NCI-H510A (cell line): ENCODE measurements at regions not wholly inside any gene's neighbourhood (a gene's known extent, or its start where the extent isn't known, plus 50 kb on each side); places are given as distances from the start of the nearest gene placed in this dataset.
"Not testable (repeated sequence)": the region's sequence is repeated elsewhere in the genome, so short reads cannot be mapped to it uniquely, and the experiment has no call there.

ENCODE experiments used
- DNase-seq: peaks from one replicate; lab custom pipeline; 2025; lab: John Stamatoyannopoulos, UW

DNA sequence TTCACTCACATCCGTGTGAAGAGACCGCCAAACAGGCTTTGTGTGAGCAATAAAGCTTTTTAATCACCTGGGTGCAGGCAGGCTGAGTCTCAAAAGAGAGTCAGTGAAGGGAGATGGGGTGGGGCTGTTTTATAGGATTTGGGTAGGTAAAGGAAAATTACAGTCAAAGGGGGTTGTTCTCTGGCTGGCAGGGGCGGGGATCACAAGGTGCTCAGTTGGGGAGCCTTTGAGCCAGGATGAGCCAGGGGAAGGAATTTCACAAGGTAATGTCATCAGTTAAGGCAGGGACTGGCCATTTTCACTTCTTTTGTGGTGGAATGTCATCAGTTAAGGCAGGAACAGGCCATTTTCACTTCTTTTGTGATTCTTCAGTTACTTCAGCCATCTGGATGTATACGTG is 210.3 kb upstream of the ELL2 start:
- not testable (repeated sequence) for DNase-seq

DNA sequence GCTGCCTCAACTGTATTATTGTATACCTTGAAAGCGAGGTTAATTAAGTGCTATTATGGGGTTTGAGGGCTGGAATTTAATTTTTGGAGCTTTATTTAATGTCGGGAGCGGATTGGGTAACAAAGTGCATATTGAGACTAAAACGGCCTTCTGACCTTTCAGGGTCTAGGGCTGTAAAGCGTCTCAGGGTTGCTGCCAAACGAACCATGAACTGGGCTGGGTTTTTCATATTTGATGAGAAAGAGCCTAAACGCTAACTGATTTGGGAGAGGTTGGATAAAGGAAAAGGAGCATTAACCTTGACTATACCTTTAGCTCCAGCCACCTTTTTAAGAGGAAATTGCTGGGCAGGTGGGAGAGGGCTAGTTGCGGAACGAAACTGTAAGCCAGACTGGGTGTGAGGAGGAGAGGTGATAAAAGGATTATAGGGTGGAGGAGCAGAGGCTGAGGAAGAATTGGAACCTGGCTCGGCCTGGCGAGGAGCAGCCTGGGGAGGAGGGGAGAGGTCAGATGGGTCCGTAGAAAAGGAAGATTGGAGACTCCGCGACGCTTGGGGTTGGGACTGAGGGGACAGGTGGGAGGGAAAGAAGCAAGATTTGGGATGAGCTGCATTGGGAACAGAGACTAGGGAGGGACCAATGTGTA is 209.0 kb upstream of the ELL2 start:
- not testable (repeated sequence) for DNase-seq

DNA sequence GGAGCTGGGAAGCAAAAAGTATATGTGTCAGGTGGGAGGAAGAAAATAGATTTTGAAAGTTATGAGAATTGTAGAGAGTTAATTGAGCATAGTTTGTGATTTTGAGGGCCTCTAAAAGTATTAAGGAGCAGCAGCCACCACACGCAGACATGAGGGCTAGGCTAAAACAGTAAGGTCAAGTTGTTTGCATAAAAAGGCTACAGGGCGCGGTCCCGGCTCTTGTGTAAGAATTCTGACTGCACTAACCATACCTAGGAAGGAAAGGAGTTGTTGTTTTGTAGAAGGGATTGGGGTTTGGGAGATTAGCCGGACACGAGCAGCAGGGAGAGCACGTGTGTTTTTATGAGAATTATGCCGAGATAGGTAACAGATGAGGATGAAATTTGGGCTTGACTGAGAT is 207.2 kb upstream of the ELL2 start:
- DNase-seq, result not testable (repeated sequence)

DNA sequence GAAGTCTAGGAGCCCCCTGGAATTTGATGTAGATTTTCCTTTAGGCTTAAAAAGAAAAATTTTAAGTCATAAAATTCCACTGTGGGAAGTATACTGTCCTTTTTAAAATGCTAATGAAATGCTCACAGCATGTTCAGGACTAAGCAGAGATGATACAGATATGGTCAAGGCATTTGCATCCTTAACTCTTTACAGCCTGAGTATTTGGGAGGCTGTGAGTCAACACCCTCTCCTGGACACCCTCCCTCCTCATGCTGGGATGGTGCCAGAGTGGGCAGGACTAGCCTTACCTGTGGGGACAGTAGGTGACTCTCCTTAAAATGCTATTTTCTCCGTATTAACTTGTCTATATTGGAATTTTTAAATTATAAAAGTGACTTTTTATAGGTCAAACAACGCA is 197.4 kb upstream of the ELL2 start:
- no peak for DNase-seq

DNA sequence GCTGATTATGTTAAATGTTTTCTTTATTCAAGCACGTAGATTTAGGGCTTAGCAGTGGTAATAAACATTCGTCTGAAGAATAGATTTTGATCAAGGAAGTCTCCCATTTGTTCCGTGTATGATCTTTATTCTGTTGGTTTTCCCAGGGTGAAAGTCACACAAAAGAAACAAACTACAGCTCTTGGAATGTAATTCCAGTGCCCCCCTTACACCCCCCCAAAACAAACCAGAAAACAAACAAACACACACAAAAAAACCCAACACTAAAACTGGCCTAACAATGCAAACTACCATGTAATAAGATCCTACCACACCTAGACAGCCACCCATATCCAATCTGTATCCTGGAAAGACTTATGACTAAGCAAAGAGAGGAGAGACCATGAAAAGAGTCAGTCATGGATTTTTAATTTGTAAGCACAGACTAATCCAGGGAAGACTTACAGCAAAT is 196.2 kb upstream of the ELL2 start:
- DNase-seq, result no peak

DNA sequence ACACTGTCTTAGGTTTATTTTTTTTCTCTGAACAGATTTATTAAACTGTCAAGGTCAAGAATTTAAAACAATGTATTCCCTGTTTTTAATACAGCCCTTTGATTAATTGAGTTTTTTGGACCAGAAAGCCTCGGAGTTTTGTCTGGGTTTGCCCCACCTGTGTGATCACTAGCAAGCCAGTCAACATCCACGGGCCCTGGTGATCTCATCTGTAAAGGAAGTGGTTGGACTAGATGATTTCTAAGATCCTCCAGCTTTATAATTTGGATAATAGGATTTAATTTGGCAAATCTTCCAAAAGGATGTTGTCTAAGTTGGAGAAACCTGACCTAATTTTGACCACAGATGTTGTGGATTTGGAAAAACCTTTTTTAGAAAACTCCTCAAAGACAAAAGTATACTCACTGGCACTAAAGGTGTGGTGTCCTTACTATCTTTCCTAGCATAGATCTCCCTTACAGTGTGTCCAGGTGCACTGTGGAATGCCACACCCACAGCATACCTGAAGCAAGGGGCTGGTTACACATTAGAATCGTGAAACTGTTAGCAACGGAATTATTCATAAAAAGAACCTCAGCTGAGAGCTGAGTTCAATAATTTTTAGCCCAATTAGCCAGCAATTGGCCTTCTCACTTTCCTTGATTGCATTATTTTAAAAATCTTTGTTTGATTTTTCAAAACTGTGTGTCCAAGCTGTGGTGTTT is 195.6 kb upstream of the ELL2 start:
- DNase-seq, result no peak

DNA sequence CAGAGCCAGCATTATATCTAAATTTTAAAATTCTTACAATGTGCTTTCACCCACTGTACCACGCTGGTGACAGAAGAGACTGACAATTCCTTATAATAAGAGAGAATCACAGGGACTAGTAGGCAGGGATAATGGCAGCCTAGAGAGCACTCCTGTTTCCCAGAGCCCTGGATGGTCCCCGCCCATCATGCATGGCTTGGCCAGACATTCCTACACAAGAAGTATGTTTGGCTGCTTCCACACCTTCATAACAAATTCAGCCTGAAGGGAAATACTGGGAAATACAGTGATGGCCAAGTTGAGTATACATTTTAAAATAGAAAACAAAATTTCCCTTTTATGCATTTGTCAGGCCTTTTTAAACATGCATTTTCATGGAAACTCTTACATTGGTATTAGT is 193.5 kb upstream of the ELL2 start:
- no peak for DNase-seq

DNA sequence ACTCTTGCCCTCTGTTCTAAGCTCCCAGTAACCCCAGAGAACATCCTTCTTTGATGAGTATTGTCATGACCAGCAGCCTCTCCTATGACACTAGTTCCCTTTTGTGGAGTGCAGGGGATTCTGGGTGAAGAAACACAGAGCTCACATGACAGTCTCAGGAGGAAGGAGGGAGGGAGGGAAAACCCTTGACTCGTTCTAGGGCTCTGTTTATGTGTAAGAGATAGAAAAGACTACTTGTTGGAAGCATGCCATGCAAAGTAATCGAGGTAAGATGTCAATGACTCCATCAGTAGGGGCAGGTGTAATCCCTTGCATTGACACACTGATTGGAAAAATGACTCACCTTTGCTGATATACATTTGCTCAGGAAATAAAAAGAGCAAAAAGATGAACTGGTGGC is 190.2 kb upstream of the ELL2 start:
- DNase-seq, result no peak

DNA sequence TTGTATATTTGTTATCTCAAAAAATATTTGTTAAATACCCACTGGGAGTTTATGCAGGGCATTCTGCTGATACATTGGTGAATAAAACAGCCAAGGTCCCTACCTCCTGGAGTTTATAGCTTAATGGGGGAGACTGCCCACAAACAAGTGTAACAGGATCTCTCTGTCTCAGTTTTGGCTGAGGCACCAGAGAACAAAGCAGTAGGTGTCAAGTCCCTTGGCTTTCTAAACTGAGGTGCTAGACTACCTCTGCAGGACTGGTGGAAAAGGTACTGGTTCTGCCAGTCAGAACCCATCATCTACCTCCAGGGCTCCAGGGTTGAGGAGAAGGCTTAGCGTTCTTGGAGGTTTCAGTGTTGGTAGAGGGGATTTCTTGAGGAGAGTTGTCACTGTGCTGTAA is 188.4 kb upstream of the ELL2 start:
- no peak for DNase-seq

DNA sequence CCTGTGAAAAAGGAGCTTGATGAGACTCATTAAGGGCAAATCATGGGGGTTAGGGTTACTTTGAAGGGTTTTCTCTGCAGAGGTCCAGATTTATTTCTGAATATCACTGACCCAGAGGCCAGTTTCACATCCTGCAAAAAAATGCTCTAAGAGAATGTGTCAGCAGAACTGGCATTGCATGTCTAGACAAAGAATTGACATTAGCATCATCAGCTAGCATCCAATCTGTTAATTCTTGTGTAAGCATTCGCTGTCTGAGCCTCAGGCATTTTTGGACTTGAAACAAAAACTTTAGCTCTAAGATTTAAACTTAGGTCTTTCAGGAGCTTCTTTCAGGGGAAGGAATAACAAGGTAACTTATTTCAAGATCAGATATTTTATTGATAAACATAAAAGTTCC is 187.9 kb upstream of the ELL2 start:
- no peak for DNase-seq

DNA sequence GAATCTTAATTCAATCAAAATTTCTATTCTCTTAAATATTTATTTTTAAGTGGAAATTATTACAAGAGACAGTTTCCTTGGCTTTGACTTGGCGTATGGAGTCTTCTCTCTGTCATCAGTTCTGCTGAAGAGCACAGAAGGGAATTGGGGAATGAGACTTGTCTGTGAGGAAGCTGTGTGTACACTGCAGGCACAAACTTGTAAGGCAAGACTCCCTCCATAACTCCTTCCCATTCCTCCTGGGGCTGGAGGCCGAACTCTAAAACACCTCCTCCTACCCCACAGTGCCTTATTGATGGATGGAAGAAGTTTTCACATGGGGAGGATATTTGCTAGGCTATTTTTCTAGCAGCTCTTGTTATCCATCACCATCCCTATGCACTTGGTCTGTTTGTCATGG is 187.4 kb upstream of the ELL2 start:
- DNase-seq, result no peak

DNA sequence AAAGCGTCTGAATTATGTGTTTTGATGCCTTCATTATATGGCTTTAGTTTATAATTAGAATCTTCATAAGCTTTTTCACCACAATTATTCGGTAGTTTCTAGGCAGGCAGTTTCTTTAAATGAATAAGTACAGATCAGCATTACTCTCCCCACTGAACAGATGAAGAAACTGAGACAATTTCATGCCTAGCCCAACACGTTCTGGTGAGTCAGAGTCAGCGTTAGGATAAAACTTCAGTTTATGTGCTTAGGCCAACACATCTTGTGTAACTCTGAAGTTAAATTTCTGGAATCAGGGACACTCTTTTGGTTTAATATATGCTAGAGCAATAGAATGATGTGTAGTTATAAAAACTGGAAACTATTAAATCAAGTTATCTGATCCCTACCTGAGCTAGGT is 186.7 kb upstream of the ELL2 start:
- no peak for DNase-seq

DNA sequence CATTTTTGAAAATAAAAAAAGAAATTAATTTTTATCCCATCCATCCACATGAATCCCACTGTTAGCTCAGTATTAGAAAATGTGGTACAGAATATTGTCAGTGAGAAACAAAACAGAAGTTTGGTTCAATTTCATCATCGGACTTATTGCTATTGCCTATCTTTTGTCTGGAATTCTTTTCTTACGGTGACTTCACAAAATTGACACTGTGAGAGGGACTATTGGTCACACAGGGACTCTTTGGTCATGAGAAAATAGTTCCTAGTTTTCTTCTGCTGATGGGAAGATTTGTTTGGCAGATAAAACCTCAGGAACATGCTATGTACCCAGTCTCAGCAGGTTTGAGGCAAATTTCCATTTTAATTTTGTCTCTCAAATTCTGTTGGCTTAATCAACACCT is 186.2 kb upstream of the ELL2 start:
- no peak for DNase-seq

DNA sequence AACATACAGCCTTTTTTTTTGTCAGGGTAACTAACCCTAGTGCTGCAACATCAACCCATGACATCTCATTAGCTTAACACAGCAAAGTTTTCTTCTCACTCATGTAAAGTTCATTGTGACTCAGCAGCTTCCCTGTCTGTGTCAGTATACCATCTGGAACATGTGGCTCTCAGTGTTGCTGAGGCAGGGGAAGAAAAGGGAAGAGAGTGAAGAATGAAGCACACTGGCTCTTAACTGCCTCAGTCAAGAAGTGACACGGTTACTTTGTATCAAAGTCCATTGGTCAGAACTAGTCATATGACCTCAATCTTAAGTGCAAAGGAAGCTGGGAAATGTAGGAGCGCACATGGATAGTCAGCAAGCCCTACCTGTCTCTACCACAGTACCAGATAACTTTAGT is 185.0 kb upstream of the ELL2 start:
- DNase-seq, result no peak

DNA sequence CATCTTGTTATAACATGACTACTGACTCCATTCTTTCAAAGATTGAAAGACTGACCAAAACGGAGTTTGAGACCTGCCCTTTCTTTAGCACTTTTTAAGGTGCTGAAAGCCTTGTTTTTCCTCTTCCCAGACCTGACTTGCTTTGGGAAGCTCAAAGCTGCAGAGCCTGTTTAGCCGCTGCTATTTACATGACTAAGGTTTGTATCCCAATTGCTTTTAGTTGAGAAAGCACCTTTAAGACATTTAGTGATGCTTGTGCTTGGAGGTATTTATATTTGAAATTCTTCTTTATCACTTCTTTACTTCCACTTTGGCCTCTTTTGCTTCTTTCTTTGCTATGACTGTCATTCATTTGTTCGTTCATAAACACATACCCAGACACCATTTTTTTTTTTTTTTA is 182.6 kb upstream of the ELL2 start:
- DNase-seq, result no peak

DNA sequence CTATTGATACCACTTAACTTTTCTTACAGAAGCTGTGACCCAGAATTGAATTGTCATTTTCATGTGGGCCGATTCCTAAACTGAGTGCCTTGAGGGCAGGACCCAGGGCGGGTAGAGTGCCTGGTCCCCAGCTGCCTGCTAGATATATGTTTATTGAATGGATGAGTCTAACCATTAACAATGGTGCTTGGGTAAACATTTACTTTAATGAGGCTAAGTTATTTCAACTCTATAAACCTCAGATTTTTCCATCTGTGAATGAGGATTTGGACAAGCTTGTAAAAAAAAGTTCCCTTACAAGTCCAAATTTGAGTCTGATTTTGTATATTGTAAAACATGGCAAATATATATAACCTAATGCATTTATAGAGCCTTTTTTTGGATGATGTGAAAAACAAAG is 181.8 kb upstream of the ELL2 start:
- no peak for DNase-seq

DNA sequence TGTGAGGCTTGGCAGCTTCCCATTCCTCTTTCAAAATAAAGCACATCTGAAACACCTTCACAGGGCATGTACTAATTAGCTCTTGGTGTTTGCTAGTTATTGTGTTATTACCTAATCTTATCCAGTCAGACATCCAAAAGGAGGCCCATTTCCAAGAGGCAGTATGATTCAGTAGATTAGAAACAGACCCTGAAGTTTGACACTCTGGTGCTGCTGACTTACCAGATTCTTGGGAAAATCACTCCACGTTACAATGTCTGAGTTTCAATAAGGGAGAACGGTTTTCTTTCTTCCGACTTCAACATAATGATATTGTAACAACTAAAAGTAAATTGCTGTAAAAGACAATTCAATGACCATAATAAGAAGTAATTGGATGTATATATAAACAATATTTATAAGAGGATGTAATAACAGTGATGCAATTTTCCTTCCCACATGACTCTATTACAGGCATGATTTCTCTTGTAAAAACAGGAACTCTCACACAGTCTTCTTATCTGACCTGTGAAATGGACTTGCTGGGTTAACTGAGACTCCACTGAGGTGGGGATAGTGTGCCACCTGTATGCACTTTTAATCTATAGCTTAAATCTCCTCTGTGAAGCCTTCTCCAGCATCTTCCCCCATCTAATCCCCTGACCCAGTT is 181.3 kb upstream of the ELL2 start:
- no peak for DNase-seq

DNA sequence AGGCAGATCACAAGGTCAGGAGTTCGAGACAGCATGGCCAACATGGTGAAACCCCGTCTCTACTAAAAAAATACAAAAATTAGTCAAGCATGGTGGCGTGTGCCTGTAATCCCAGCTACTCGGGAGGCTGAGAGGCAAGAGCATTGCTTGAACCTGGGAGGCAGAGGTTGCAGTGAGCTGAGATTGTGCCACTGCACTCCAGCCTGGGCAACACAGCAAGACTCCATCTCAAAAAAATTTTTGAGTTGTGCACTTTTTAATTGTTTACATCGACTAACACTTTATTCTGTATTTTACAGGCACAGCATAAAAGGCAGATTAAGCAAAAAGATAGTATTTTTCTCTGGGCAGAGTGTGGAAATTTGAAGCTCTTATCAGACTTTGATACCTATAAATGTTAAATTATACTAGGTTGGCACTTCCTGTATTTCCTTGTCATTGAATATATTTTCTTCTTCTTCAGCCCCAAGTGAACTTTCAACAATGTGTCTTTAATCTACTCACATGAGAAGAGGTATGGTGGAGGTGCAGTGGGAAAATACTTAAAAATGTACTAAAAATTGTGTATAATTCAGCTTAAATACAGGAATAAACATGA is 180.6 kb upstream of the ELL2 start:
- DNase-seq, result no peak

DNA sequence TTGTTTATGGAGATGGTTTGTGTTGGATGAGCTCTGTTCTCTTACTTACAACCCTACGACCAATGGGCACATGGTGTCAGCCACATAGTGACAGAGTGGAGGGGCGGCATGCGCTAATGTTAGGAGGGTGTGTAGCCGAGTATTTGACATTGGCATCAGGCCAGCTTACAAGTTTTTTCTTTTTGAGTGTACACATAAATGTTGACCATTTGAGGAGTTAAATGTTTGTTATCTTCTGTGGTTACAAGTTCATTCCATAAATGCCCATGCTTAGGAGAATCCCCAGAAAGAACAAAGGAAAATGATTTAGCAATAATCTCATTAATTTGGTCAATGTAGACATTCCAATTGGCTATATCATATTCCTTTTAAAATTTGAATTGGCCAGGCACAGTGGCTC is 180.1 kb upstream of the ELL2 start:
- DNase-seq, result no peak

DNA sequence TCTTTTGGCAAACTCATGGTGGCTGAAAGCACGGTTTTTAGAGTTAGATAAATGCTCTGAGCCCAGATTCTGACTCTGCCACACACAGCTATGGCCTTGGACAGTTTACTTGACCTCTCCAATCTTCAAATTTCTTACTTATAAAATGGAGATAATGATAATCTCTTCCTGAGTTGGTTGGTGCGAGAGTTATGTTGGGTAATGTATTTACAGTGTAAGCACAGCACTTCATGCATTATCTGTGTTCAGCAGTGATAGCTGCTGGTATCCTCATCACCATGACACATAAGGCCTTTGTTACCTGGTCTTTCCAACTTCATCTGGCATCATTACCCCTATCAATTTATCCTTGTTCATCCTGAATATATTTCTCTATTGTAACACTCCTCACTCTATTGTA is 178.8 kb upstream of the ELL2 start:
- DNase-seq, result no peak

DNA sequence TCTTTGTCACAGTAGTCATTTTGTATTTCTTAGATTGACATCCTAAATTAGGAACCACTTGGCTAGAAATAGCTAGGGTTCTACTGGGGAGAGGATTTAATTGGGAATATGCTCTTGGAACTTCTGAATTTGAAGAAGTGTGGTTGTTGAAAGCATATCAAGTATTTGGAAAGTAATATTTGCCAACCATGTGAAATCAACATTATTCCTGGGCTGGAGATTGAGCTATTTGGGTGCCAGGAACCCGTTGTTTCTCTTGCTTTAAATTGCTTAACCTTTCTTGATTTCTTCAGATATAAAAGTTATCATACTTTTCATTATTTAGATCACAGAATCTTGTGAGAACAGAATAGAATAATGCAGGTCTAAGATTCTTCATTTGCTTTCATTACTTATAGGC is 178.4 kb upstream of the ELL2 start:
- DNase-seq, result no peak

DNA sequence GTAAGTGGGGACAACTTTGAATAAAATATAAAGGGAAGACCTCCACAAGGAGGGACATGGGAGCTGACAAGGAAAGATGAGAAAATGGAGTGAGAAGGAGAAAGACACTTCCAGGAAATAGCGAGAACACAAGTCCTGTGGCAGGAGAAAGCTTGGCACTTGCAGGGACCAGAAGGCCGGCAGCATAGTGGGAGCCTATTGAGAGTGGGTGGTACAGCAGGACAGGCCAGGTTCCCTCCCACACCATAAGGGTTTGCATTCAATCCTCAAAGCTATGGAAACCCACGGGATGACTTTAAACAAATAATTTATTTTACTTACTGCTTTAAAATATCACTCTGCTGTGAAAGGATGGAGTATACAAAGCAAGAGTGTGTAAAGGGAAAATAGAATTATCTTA is 173.2 kb upstream of the ELL2 start:
- no peak for DNase-seq
